ENCODE measurements at regions not wholly inside any gene's neighbourhood (a gene's known extent, or its start where the extent isn't known, plus 50 kb on each side); places are given as distances from the start of the nearest gene placed in this dataset.

DNA sequence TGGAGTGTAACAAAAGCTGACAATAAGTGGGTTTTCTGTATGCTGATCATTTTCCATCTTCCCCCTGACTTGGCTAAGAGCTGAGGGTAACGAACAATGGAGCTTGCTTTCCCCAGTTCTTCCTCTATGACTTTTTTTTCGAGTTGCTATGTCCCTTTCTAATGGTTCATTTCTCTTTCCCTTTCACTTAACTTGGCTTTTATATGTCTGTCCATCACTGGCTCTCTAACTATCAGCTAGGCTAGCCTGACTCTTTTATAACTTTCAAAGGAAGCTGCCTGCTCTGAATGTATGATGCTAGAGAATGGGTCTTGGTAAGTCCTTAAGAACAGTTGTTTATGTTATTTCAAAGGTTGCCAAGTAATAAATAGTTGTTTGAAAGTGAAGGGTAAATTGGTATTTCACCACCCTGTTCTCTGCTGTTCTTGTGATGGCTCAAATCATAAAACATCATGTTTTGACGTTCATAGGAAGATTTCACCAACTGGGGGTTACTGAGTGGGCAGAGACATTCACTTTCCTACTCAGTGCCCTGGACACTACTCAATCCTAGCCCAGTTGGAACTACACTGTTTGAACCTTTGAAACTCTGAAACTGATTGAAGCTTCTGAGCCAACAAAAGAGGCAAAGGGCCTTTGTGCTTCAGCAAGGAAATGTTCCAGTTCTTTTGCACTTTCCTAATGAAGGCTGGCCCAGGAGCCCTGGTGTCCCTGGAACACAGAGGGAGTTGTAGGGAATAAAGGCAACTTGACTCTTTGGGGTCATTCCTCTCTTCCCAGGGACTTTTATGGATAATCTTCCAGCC lies 85.4 kb upstream of the PHYHIPL start:
- no peak for DNase-seq

DNA sequence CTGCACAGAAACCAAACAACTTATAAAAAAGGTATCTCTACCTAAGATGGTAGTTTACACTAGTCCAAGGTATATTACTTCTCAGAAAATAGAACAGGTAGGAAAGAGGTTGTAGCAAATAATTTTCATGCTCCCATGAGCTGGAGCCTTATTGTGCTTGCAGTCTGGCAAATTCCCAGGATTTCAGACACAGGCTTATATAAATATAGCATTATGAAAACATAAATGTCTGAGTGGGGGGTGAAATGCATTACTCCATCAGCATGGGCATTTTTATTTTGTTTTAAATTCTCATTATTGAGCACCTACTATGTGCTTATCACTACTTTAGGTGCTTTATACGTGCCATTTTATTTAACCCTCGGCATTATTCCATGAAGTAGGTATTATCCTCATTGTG lies 83.0 kb upstream of the PHYHIPL start:
- no peak for DNase-seq

GRCh38 chr10:59096631-59097030 lies 79.8 kb upstream of the PHYHIPL start:
- no peak for DNase-seq

GRCh38 chr10:59098387-59098786 lies 78.1 kb upstream of the PHYHIPL start:
- DNase-seq, result no peak

- DNase-seq, result no peak
Observed at GRCh38 chr10:59098831-59099452, 77.5 kb upstream of the PHYHIPL start.

- no peak for DNase-seq
Observed at GRCh38 chr10:59099481-59099880, 77.0 kb upstream of the PHYHIPL start.

DNA sequence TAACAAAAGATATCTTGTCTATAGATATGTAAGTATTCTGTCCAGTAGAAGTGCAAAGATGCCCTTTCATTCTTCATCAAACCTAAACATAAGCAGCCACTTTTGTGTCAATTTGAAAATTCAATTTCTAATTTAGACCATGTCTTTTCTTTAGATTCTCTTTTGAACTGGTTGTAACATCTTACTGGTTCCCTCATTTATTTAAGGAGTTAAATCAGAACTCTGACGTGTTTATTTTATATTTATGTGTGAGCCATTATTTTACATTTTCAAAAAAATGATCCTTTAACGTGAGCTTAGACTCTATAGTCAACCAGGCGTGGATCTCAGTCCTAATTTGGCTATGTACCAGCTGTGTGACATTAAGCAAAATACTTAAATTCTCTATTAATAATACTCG lies 74.0 kb upstream of the PHYHIPL start:
- DNase-seq, result no peak

DNA sequence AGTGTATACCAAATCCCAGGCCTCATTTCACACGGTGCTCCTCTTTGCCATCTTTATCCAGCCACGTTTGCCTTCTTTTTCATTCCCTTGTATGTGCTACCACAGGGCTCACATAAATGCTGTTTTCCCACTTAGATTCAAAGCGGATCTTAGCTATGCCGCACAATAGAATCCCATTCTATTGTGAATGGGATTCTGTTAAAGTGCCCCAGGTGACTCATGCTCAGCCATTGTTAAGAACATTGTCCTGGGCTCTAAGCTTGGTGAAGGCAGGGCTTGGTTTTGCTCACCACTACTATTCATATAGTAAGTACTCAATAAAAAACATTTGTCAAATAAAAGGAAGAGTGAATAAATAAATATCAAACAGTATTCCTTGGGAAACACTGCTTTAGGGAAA lies 72.3 kb upstream of the PHYHIPL start:
- no peak for DNase-seq

GRCh38 chr10:59106441-59106840 lies 70.0 kb upstream of the PHYHIPL start:
- DNase-seq, result no peak

- DNase-seq, result no peak
Observed at GRCh38 chr10:59107147-59107546, 69.3 kb upstream of the PHYHIPL start.

GRCh38 chr10:59108296-59108870 lies 68.1 kb upstream of the PHYHIPL start:
- no peak for DNase-seq

DNA sequence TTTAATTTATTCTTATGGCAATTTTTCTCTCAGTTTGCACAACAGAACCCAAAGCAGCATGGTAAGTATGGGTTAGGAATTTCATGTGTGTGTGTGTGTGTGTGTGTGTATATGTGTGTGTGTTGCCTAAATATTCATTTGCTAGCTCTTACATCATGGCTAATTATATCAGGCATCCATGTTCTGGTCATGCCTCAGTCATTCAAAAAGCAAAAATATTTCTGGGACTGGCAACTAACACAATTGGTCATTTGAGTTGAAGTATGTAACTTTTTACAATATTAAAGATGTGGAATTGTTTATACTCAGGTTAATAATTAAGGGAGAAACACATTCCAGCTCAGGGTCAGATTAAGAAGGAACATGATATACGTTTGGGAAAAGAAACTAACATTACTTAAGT lies 67.6 kb upstream of the PHYHIPL start:
- DNase-seq, result no peak

- DNase-seq, result no peak
Observed at GRCh38 chr10:59109826-59110225, 66.6 kb upstream of the PHYHIPL start.

DNA sequence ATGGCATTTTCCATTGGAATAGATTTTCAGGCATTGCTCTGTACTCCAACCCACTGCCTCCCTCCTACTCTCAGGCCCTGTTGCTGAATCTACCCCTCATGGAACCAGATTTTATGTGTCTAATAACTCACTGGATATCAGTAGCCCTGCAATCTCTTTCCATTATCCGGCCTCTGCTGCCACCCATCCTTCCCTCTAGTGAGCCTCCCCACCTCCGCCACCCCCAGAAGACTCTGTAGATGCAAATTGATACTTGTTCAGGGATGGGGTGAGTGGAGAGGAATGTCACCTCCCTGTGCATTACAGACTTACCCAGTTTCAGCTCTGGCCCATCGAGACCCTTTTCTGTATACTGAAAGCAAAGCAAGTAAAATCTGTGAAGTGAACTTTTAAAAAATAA lies 52.3 kb upstream of the PHYHIPL start:
- DNase-seq, result no peak

- DNase-seq, result no peak
Observed at GRCh38 chr10:59125666-59126065, 50.8 kb upstream of the PHYHIPL start.

- DNase-seq, result no peak
Observed at GRCh38 chr10:59126261-59126660, 50.2 kb upstream of the PHYHIPL start.
